NB4 (cell line): ENCODE measurements at regions not wholly inside any gene's neighbourhood (a gene's known extent, or its start where the extent isn't known, plus 50 kb on each side); places are given as distances from the start of the nearest gene placed in this dataset.

ENCODE experiments used
- DNase-seq: peaks from one replicate; pipeline ENCODE4 v3.0.0; 2010; ENCODE audit warnings: low read depth
- H3K4me3 ChIP-seq: one replicate; pipeline ENCODE4 v1.5.1; 2011; ENCODE audit warnings: mild to moderate bottlenecking, low read depth, low read length, moderate library complexity
- CTCF ChIP-seq: IDR thresholded peaks from one replicate; pipeline ENCODE4 v1.5.1; 2012; ENCODE audit warnings: low read depth, low read length
- MAX ChIP-seq: IDR thresholded peaks from 2 replicates; pipeline ENCODE4 v1.6.1; 2011; ENCODE audit warnings: low read depth, low read length
- MYC ChIP-seq: IDR thresholded peaks from 2 replicates; pipeline ENCODE4 v1.6.1; 2011; ENCODE audit warnings: low read depth, low read length
- POLR2A ChIP-seq: IDR thresholded peaks from 2 replicates; pipeline ENCODE4 v1.6.1; 2011; ENCODE audit warnings: mild to moderate bottlenecking; ENCODE audit not compliant: insufficient read length; ENCODE audit errors: extremely low read depth

GRCh38 chr12:93205361-93205760 lies 172.4 kb upstream of the NUDT4 start:
- TF ChIP-seq MYC = no peak
- TF ChIP-seq MAX = no peak
- no peak for TF ChIP-seq POLR2A
- no peak for TF ChIP-seq CTCF
- no peak for DNase-seq
- H3K4me3 ChIP-seq = no peak overlapping the region

DNA sequence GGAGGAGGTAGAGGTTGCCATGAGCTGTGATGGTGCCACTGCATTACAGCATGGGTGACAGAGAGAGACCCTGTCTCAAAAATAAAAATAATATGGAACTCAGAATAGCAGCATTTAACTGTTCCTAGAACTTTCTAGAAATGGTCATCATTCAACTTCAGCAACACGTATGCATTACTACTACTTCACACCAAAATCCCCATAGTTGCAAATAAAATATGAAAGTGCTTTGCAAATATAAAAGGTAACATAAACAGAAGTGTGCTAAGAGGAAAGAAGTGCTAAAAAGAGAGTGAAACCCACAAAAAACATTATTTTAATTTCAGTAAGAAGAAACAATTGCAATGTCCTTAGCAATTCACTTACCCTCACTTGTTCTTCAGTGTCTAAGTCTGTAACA lies 169.7 kb upstream of the NUDT4 start:
- DNase-seq = no peak
- no peak for TF ChIP-seq POLR2A
- no peak for TF ChIP-seq CTCF
- TF ChIP-seq MAX = no peak
- TF ChIP-seq MYC = no peak
- no peak overlapping the region for H3K4me3 ChIP-seq

- DNase-seq = no peak
- no peak overlapping the region for H3K4me3 ChIP-seq
- TF ChIP-seq MAX (no peak), POLR2A (no peak), MYC (no peak), CTCF (no peak)
These were observed 163.0 kb upstream of the NUDT4 start for GRCh38 chr12:93214523-93215289.

GRCh38 chr12:93215290-93215678 lies 162.4 kb upstream of the NUDT4 start:
- H3K4me3 ChIP-seq = no peak overlapping the region
- no peak for DNase-seq
- no peak for TF ChIP-seq POLR2A
- TF ChIP-seq MAX = no peak
- no peak for TF ChIP-seq CTCF
- TF ChIP-seq MYC = no peak

GRCh38 chr12:93219947-93220346 lies 157.8 kb upstream of the NUDT4 start:
- no peak for TF ChIP-seq MAX
- TF ChIP-seq MYC = no peak
- TF ChIP-seq CTCF = no peak
- TF ChIP-seq POLR2A = no peak
- DNase-seq = peak; percentile 57

DNA sequence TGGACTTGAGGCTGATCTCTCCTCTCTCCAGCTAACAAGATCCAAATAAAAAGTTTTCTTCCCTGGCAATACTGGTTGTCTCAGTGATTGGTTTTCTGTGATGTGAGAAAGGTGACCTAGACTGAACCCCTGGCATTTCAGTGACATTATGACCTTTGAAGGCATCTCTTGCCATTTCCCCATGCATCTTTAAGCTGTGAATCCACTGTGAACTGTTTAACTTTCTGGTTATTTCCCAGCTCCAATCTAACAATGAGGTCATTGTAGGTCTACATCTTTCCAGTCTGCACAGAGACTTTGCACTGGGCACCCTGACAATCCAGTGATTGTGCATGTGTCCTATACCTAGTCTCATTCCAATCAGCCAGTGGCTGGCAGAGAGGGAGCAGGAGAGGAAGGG lies 155.9 kb upstream of the NUDT4 start:
- DNase-seq = no peak
- no peak overlapping the region for H3K4me3 ChIP-seq
- TF ChIP-seq CTCF = no peak
- no peak for TF ChIP-seq POLR2A
- no peak for TF ChIP-seq MAX
- TF ChIP-seq MYC = no peak

More at GRCh38 chr12:93219947-93220346, 157.8 kb upstream of the NUDT4 start:
- H3K4me3 ChIP-seq = no peak overlapping the region
